ENCODE measurements at regions not wholly inside any gene's neighbourhood (a gene's known extent, or its start where the extent isn't known, plus 50 kb on each side); places are given as distances from the start of the nearest gene placed in this dataset.

GRCh38 chr4:13266687-13267086, 217.5 kb downstream of the RAB28 start:
- no peak overlapping the region for H3K27ac Mint-ChIP-seq
- H3K9me3 Mint-ChIP-seq = peaks cover 2% of the 10 kb centered on the region; the same call in 2 of the 3 replicates
- no peak overlapping the region for H3K4me3 Mint-ChIP-seq
- H3K27me3 Mint-ChIP-seq (ENCODE audit: insufficient read depth, low read depth, poor library complexity) = no peaks in the 10 kb centered on the region
- no peak overlapping the region for H2AFZ ChIP-seq
- peaks cover 24% of the 10 kb centered on the region for H3K4me1 ChIP-seq (ENCODE audit: insufficient read depth)
- no peak overlapping the region for H3K4me2 ChIP-seq
- no peaks in the 10 kb centered on the region for H3K9me2 ChIP-seq (ENCODE audit: insufficient read depth)
- H3K4me3 ChIP-seq = no peak overlapping the region
- DNase-seq (ENCODE audit: low spot score) = no peak
- no peak for ATAC-seq
- H3K27me3 ChIP-seq (ENCODE audit: insufficient read depth) = no peaks in the 10 kb centered on the region
- H3K36me3 Mint-ChIP-seq (ENCODE audit: low read depth) = peaks cover 8% of the 10 kb centered on the region; the same call in 2 of the 3 replicates
- no peaks in the 10 kb centered on the region for H3F3A ChIP-seq (replicated peaks; ENCODE audit: low read depth)
- no peak overlapping the region for H3K27ac ChIP-seq (ENCODE audit: low read depth)
- no peaks in the 10 kb centered on the region for H3K36me3 ChIP-seq (ENCODE audit: insufficient read depth)
- no peaks in the 10 kb centered on the region for H3K79me2 ChIP-seq (replicated peaks; ENCODE audit: insufficient read depth)
- H4K20me1 ChIP-seq (replicated peaks; ENCODE audit: insufficient read depth) = no peaks in the 10 kb centered on the region
- TF ChIP-seq ZNF462 (CRISPR knock-in tag; IDR thresholded peaks at IDR 0.05) (no peak), ZNF331 (CRISPR knock-in tag; IDR thresholded peaks at IDR 0.05; ENCODE audit: low read depth) (no peak), REST (IDR thresholded peaks at IDR 0.05; ENCODE audit: unreplicated experiment) (no peak), ETS1 (IDR thresholded peaks at IDR 0.05) (no peak), EZH2 (IDR thresholded peaks at IDR 0.05; ENCODE audit: low read depth, unreplicated experiment) (no peak), ZNF114 (CRISPR knock-in tag; IDR thresholded peaks at IDR 0.05) (no peak), NANOG (IDR thresholded peaks at IDR 0.05; ENCODE audit: borderline replicate concordance) (no peak), POLR2AphosphoS5 (IDR thresholded peaks at IDR 0.05; ENCODE audit: low read depth) (no peak), EZH2phosphoT487 (IDR thresholded peaks at IDR 0.05; ENCODE audit: unreplicated experiment) (no peak), CTCF (conservative IDR thresholded peaks at IDR 0.05; ENCODE audit: low read depth in 2 of 2) (no peak), JUNB (IDR thresholded peaks at IDR 0.05; ENCODE audit: unreplicated experiment) (no peak), STAT1 (IDR thresholded peaks at IDR 0.05; ENCODE audit: unreplicated experiment) (no peak), CREB1 (CRISPR knock-in tag; IDR thresholded peaks at IDR 0.05; ENCODE audit: low read depth) (no peak)
- H3K4me1 Mint-ChIP-seq = peaks cover 27% of the 10 kb centered on the region
